ENCODE measurements at regions not wholly inside any gene's neighbourhood (a gene's known extent, or its start where the extent isn't known, plus 50 kb on each side); places are given as distances from the start of the nearest gene placed in this dataset.

GRCh38 chr6:3627501-3627900 is 124.0 kb downstream of the PXDC1 start:
- intact Hi-C loops (cut with micrococcal nuclease; ENCODE audit: unreplicated experiment) = no loop called here
- 35% methylated on average over 9 of the region's 9 CpGs for WGBS (ENCODE audit: insufficient coverage, insufficient replicate concordance, low lambda C conversion rate, missing lambda C conversion rate)
- in situ Hi-C loops (cut with MboI) = no loop called here

GRCh38 chr6:3625980-3626563 is 125.4 kb downstream of the PXDC1 start:
- no peaks in the 10 kb centered on the region for H3K36me3 ChIP-seq (ENCODE audit: control insufficient read depth in 2 of 2, insufficient read depth in 2 of 2, low read length in 1 of 2)
- no TSS peak for BruUV-seq (replicated peaks)
- no peak overlapping the region for H3K9ac ChIP-seq (ENCODE audit: control insufficient read depth, insufficient read depth, low read length)
- FAIRE-seq (no peak), DNase-seq (ENCODE audit: low read depth, low spot score) (no peak), ATAC-seq (no peak)
- H4K20me1 ChIP-seq (ENCODE audit: control insufficient read depth, insufficient read depth) = no peaks in the 10 kb centered on the region
- intact Hi-C loops (cut with micrococcal nuclease; ENCODE audit: unreplicated experiment) = no loop called here
- no peaks in the 10 kb centered on the region; the same call in 2 of the 3 replicates for H3K9me3 ChIP-seq (replicated peaks; ENCODE audit: control insufficient read depth, insufficient read depth, low read length)
- peaks cover 2 to 6% of the 10 kb centered on the region in 2 experiments; a peak in 3 of 4 replicates for H3K27me3 ChIP-seq (replicated peaks in 1 of 2; ENCODE audit: control insufficient read depth in 2 of 2, insufficient read depth in 2 of 2, low read length in 1 of 2)
- in situ Hi-C loops (cut with MboI) = no loop called here
- no peak overlapping the region for H2AFZ ChIP-seq (ENCODE audit: control insufficient read depth, low read depth, low read length)
- SMC1A ChIA-PET (ENCODE audit: uncharacterized antibody, unreplicated experiment) = no interaction called here
- POLR2A ChIA-PET = no interaction called here
- WGBS (ENCODE audit: insufficient coverage, insufficient replicate concordance, low lambda C conversion rate, missing lambda C conversion rate) = 28% methylated on average over 14 of the region's 14 CpGs
- CTCF ChIA-PET = no interaction called here
- no peak overlapping the region for H3K4me3 ChIP-seq
- RAD21 ChIA-PET (ENCODE audit: unreplicated experiment) = no interaction called here
- no peak overlapping the region for H3K27ac ChIP-seq (ENCODE audit: control insufficient read depth, insufficient read depth)
- H3K4me2 ChIP-seq (ENCODE audit: control insufficient read depth, insufficient read depth) = no peak overlapping the region
- no peaks in the 10 kb centered on the region for H3K79me2 ChIP-seq (ENCODE audit: control insufficient read depth, insufficient read depth, low read length)
- H3K4me1 ChIP-seq (ENCODE audit: control insufficient read depth, insufficient read depth, low read length) = no peaks in the 10 kb centered on the region
- TF ChIP-seq LARP7 (IDR thresholded peaks at IDR 0.05) (no peak), JUND (IDR thresholded peaks at IDR 0.05; ENCODE audit: low read depth, low read length) (no peak), ZNF274 (IDR thresholded peaks at IDR 0.05; ENCODE audit: insufficient read depth, insufficient read length) (no peak), CEBPZ (IDR thresholded peaks at IDR 0.05; ENCODE audit: low read depth, low read length) (no peak), RELB (IDR thresholded peaks at IDR 0.05; ENCODE audit: low read depth) (no peak), TCF3 (IDR thresholded peaks at IDR 0.05; ENCODE audit: borderline replicate concordance, insufficient read depth, low read depth, low read length) (no peak), DPF2 (IDR thresholded peaks at IDR 0.05) (no peak), CHD1 (IDR thresholded peaks at IDR 0.05; ENCODE audit: low read depth, low read length) (no peak)

More at GRCh38 chr6:3627501-3627900, 124.0 kb downstream of the PXDC1 start:
- Histone ChIP-seq H3K79me2 (ENCODE audit: control insufficient read depth, insufficient read depth, low read length) (no peaks in the 10 kb centered on the region), H4K20me1 (ENCODE audit: control insufficient read depth, insufficient read depth) (no peaks in the 10 kb centered on the region), H3K4me3 (no peak overlapping the region), H3K4me1 (ENCODE audit: control insufficient read depth, insufficient read depth, low read length) (no peaks in the 10 kb centered on the region), H3K27me3 (replicated peaks in 1 of 2; ENCODE audit: control insufficient read depth in 2 of 2, insufficient read depth in 2 of 2, low read length in 1 of 2) (peaks cover 2 to 6% of the 10 kb centered on the region in 2 experiments; a peak in 3 of 4 replicates), H3K4me2 (ENCODE audit: control insufficient read depth, insufficient read depth) (no peak overlapping the region), H3K27ac (ENCODE audit: control insufficient read depth, insufficient read depth) (no peak overlapping the region), H3K36me3 (ENCODE audit: control insufficient read depth in 2 of 2, insufficient read depth in 2 of 2, low read length in 1 of 2) (no peaks in the 10 kb centered on the region), H3K9ac (ENCODE audit: control insufficient read depth, insufficient read depth, low read length) (no peak overlapping the region), H3K9me3 (replicated peaks; ENCODE audit: control insufficient read depth, insufficient read depth, low read length) (no peaks in the 10 kb centered on the region; the same call in 2 of the 3 replicates), H2AFZ (ENCODE audit: control insufficient read depth, low read depth, low read length) (no peak overlapping the region)
- no peak for FAIRE-seq
- POLR2A ChIA-PET = no interaction called here
- ATAC-seq = no peak
- BruUV-seq (replicated peaks) = no TSS peak
- CTCF ChIA-PET = interaction anchor here (0.6 kb wide), 1 partner anchor 802 kb away, joined by 3 read pairs; no protein-coding TSS in a partner anchor
- SMC1A ChIA-PET (ENCODE audit: uncharacterized antibody, unreplicated experiment) = no interaction called here
- TF ChIP-seq GATAD2B (conservative IDR thresholded peaks at IDR 0.05; ENCODE audit: low read depth) (no peak), YBX1 (IDR thresholded peaks at IDR 0.05) (no peak), SMAD1 (IDR thresholded peaks at IDR 0.05; ENCODE audit: low read depth, partially characterized antibody) (no peak), NFYA (IDR thresholded peaks at IDR 0.05; ENCODE audit: borderline replicate concordance, low read depth, low read length) (no peak), SP1 (IDR thresholded peaks at IDR 0.05; ENCODE audit: low read depth, low read length) (no peak)
- TF ChIP-seq, protein P1, sequence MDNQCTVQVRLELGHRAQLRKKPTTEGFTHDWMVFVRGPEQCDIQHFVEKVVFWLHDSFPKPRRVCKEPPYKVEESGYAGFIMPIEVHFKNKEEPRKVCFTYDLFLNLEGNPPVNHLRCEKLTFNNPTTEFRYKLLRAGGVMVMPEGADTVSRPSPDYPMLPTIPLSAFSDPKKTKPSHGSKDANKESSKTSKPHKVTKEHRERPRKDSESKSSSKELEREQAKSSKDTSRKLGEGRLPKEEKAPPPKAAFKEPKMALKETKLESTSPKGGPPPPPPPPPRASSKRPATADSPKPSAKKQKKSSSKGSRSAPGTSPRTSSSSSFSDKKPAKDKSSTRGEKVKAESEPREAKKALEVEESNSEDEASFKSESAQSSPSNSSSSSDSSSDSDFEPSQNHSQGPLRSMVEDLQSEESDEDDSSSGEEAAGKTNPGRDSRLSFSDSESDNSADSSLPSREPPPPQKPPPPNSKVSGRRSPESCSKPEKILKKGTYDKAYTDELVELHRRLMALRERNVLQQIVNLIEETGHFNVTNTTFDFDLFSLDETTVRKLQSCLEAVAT (IDR thresholded peaks at IDR 0.05) = no peak
- DNase-seq (ENCODE audit: low read depth, low spot score) = no peak
- RAD21 ChIA-PET (ENCODE audit: unreplicated experiment) = no interaction called here

Measured in GM12878 (cell line).